PC-3 (cell line): ENCODE measurements at regions not wholly inside any gene's neighbourhood (a gene's known extent, or its start where the extent isn't known, plus 50 kb on each side); places are given as distances from the start of the nearest gene placed in this dataset.

Source experiments
- ATAC-seq: fragments of 200-7000 bp; cut with Tn5 transposase; 2 replicates; pipeline ENCODE4 v1.9.1; 2020; ENCODE audit warnings: mild to moderate bottlenecking, moderate library complexity
- BruUV-seq: library from RNA; stranded (reverse); fragments of 400-500 nt; replicated peaks from 2 replicates; lab custom pipeline; 2021; lab: Mats Ljungman, UMichigan
- CTCF ChIA-PET: fragments of 300-600 bp; sonication (Branson Sonifier 250); formaldehyde crosslinking; loops from one replicate; lab custom pipeline; 2022; ENCODE audit warnings: antibody characterized with exemption; lab: Charles Lee
- POLR2A ChIA-PET: fragments of 300-600 bp; sonication (Branson Sonifier 250); formaldehyde crosslinking; loops from one replicate; lab custom pipeline; 2022; ENCODE audit warnings: antibody characterized with exemption; ENCODE audit not compliant: unreplicated experiment; lab: Charles Lee
- DNase-seq: peaks from one replicate; pipeline ENCODE4 v3.0.0-alpha.2; 2015
- H2AFZ ChIP-seq: fragments of 300-600 bp; sonication (generic); 2 replicates; pipeline ENCODE4 v1.6.0; 2016; ENCODE audit warnings: antibody characterized with exemption, low read length
- H3F3A ChIP-seq: fragments of 300-600 bp; sonication (generic); one replicate; pipeline ENCODE4 v1.6.0; 2017; ENCODE audit warnings: antibody characterized with exemption, low read length, control low read depth, mild to moderate bottlenecking; ENCODE audit not compliant: unreplicated experiment
- H3K27ac ChIP-seq: fragments of 300-600 bp; sonication (generic); 2 replicates; pipeline ENCODE4 v1.5.1; 2016; ENCODE audit warnings: mild to moderate bottlenecking, low read length
- H3K27me3 ChIP-seq: fragments of 300-600 bp; sonication (generic); 2 replicates; pipeline ENCODE4 v1.6.1; 2016; ENCODE audit warnings: low read length, mixed read lengths
- H3K36me3 ChIP-seq: fragments of 300-600 bp; sonication (generic); 2 replicates; pipeline ENCODE4 v1.6.1; 2016; ENCODE audit warnings: low read depth, mixed run types, low read length, mixed read lengths
- H3K4me1 ChIP-seq: fragments of 300-600 bp; sonication (generic); 2 replicates; pipeline ENCODE4 v1.5.1; 2016; ENCODE audit warnings: low read length; ENCODE audit not compliant: insufficient read depth
- H3K4me2 ChIP-seq: fragments of 300-600 bp; sonication (generic); 2 replicates; pipeline ENCODE4 v1.6.0; 2016; ENCODE audit warnings: low read length
- H3K4me3 ChIP-seq: fragments of 300-600 bp; sonication (generic); 2 replicates; pipeline ENCODE4 v1.5.1; 2016; ENCODE audit warnings: mild to moderate bottlenecking, low read length, mixed read lengths
- H3K79me2 ChIP-seq: fragments of 300-600 bp; sonication (generic); 2 replicates; pipeline ENCODE4 v1.6.1; 2017; ENCODE audit warnings: low read length, mixed read lengths
- H3K9ac ChIP-seq: fragments of 300-600 bp; sonication (generic); 2 replicates; pipeline ENCODE4 v1.6.0; 2016; ENCODE audit warnings: mild to moderate bottlenecking, low read length
- H3K9me2 ChIP-seq: fragments of 300-600 bp; sonication (generic); replicated peaks from 2 replicates; pipeline ENCODE4 v1.6.1; 2016; ENCODE audit warnings: mixed run types, low read length, mixed read lengths
- H3K9me3 ChIP-seq: fragments of 300-600 bp; sonication (generic); 2 replicates; pipeline ENCODE4 v1.6.1; 2016; ENCODE audit warnings: low read length, mixed read lengths
- H4K20me1 ChIP-seq: fragments of 300-600 bp; sonication (generic); 2 replicates; pipeline ENCODE4 v1.6.1; 2016; ENCODE audit warnings: low read length, mixed read lengths
- EZH2 ChIP-seq: fragments of 300-600 bp; sonication (generic); IDR thresholded peaks from one replicate; pipeline ENCODE4 v1.6.1; 2017; ENCODE audit warnings: antibody characterized with exemption, mild to moderate bottlenecking, low read length; ENCODE audit not compliant: unreplicated experiment
- EZH2phosphoT487 ChIP-seq: fragments of 300-600 bp; sonication (generic); IDR thresholded peaks from 2 replicates; pipeline ENCODE4 v1.6.1; 2018; ENCODE audit warnings: mild to moderate bottlenecking, antibody characterized with exemption, low read length, borderline replicate concordance
- intact Hi-C: fragments of 100-400 bp; cut with micrococcal nuclease; formaldehyde crosslinking; loops from 2 replicates; pipeline ENCODE4 v1.9.0; 2023
- TF ChIP-seq, protein P1 (sequence below): fragments of 300-600 bp; sonication (generic); conservative IDR thresholded peaks from 2 replicates; pipeline ENCODE4 v1.5.1; 2017; ENCODE audit warnings: antibody characterized with exemption, low read depth, mild to moderate bottlenecking, low read length

DNA sequence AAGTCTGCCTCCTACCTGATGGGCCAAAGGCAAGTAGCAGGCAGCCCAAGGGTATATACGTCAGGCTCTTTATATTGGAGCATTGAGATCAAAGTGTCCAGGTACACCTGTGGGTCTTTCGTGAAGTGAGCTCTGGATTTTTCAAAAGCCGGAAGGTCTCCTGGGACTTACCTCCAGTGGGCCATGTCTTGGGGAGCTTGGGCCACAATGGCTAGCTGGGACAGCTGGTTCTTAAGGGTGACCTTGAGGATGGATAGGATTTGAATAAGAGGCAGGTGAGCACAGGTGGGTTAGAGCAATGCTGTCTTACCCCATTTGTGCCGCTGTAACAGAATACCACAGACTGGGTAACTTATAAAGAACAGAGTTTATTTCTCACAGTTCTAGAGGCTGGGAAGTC is 153.4 kb downstream of the CDC5L start:
- Histone ChIP-seq H2AFZ (no peak overlapping the region), H3K27me3 (no peaks in the 10 kb centered on the region), H3K9me2 (no peaks in the 10 kb centered on the region; the same call in 1 of the 2 replicates), H3K9me3 (no peaks in the 10 kb centered on the region), H3K9ac (no peak overlapping the region), H3K36me3 (no peaks in the 10 kb centered on the region), H3K79me2 (no peaks in the 10 kb centered on the region), H3F3A (no peaks in the 10 kb centered on the region), H3K4me3 (no peak overlapping the region), H3K27ac (no peak overlapping the region), H4K20me1 (no peaks in the 10 kb centered on the region), H3K4me2 (no peak overlapping the region), H3K4me1 (no peaks in the 10 kb centered on the region)
- intact Hi-C loops: no loop called here
- no peak for ATAC-seq
- DNase-seq: no peak
- TF ChIP-seq EZH2 (no peak), EZH2phosphoT487 (no peak)
- TF ChIP-seq, protein P1, sequence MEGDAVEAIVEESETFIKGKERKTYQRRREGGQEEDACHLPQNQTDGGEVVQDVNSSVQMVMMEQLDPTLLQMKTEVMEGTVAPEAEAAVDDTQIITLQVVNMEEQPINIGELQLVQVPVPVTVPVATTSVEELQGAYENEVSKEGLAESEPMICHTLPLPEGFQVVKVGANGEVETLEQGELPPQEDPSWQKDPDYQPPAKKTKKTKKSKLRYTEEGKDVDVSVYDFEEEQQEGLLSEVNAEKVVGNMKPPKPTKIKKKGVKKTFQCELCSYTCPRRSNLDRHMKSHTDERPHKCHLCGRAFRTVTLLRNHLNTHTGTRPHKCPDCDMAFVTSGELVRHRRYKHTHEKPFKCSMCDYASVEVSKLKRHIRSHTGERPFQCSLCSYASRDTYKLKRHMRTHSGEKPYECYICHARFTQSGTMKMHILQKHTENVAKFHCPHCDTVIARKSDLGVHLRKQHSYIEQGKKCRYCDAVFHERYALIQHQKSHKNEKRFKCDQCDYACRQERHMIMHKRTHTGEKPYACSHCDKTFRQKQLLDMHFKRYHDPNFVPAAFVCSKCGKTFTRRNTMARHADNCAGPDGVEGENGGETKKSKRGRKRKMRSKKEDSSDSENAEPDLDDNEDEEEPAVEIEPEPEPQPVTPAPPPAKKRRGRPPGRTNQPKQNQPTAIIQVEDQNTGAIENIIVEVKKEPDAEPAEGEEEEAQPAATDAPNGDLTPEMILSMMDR: no peak
- BruUV-seq: no TSS peak
- ChIA-PET POLR2A (no interaction called here), CTCF (no interaction called here)

DNA sequence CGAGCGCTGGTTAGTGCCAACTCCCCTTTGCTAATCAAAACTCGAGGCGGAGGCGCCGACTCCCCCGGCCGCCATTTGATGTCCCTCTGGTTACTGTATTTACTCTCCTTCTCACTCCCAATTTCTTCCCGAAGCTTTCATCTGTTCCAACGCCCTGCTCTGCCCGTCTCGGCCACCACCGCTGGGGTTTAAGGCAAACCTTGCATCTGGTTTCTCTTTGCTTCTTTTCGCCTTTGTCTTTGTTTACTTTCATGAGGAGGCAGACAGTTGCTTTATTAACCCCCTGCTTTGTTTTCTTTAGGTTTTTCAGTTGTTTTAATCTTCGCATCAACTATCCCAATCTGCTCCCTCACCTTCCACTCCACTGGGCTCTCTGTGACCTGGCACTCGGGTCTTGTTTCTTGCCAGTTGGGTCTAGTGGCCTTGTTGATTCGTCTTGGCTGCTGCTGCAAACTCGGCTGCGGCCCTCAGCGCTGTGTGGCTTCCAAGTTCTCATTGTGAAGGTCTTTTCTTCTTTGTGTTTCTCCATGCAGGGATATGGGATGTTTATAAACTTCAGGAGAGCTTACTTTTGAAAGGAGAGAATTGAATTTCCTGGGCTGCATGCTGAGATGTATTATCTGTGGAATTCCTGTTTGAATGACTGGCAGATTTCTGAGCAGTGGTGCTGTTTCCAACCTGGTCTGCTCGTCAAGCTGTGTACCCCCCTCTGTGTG is 155.1 kb downstream of the CDC5L start:
- H2AFZ ChIP-seq: no peak overlapping the region
- no peaks in the 10 kb centered on the region for H3K27me3 ChIP-seq
- no peaks in the 10 kb centered on the region for H4K20me1 ChIP-seq
- H3K36me3 ChIP-seq: no peaks in the 10 kb centered on the region
- DNase-seq: no peak
- no peaks in the 10 kb centered on the region for H3F3A ChIP-seq
- H3K9me3 ChIP-seq: no peaks in the 10 kb centered on the region
- BruUV-seq: no TSS peak
- no peaks in the 10 kb centered on the region; the same call in 1 of the 2 replicates for H3K9me2 ChIP-seq
- no peaks in the 10 kb centered on the region for H3K79me2 ChIP-seq
- no peak overlapping the region for H3K4me2 ChIP-seq
- H3K27ac ChIP-seq: no peak overlapping the region
- no peak overlapping the region for H3K9ac ChIP-seq
- TF ChIP-seq EZH2 (no peak), EZH2phosphoT487 (no peak)
- TF ChIP-seq, protein P1: no peak
- ChIA-PET CTCF (no interaction called here), POLR2A (no interaction called here)
- ATAC-seq: no peak
- intact Hi-C loops: no loop called here
- H3K4me1 ChIP-seq: no peaks in the 10 kb centered on the region
- H3K4me3 ChIP-seq: no peak overlapping the region

DNA sequence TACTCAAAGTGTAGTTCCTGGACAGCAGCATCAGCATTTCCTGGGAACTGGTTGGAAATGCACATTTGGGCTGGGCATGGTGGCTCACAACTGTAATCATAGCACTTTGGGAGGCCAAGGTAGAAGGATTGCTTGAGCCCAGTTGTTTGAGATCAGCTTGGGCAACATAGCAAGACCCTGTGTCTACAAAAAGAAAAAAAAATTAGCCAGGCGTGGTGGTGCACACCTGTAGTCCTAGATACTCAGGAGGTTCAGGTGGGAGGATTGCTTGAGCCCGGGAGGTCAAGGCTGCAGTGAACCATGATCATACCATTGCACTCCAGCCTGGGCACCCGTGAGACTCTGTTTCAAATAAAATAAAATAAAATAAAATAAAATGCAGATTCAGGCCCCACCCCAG is 156.2 kb downstream of the CDC5L start:
- no TSS peak for BruUV-seq
- Histone ChIP-seq H3K79me2 (no peaks in the 10 kb centered on the region), H3K9ac (no peak overlapping the region), H3K27me3 (no peaks in the 10 kb centered on the region), H3K9me3 (no peaks in the 10 kb centered on the region), H3K4me2 (no peak overlapping the region), H4K20me1 (no peaks in the 10 kb centered on the region), H3F3A (no peaks in the 10 kb centered on the region), H3K36me3 (no peaks in the 10 kb centered on the region), H3K4me3 (no peak overlapping the region), H3K9me2 (no peaks in the 10 kb centered on the region; the same call in 1 of the 2 replicates), H2AFZ (no peak overlapping the region), H3K4me1 (no peaks in the 10 kb centered on the region), H3K27ac (no peak overlapping the region)
- ChIA-PET CTCF (no interaction called here), POLR2A (no interaction called here)
- TF ChIP-seq EZH2: no peak
- DNase-seq (no peak), ATAC-seq (no peak)
- intact Hi-C loops: no loop called here
